Hepatocyte (in vitro differentiated cells): ENCODE measurements at regions not wholly inside any gene's neighbourhood (a gene's known extent, or its start where the extent isn't known, plus 50 kb on each side); places are given as distances from the start of the nearest gene placed in this dataset.

Experiments
- DNase-seq: peaks from one replicate; pipeline ENCODE4 v3.0.0-alpha.2; 2016; ENCODE audit warnings: low spot score
- H2AFZ ChIP-seq: fragments of 200-600 bp; sonication (generic); 2 replicates; pipeline ENCODE4 v1.6.0; 2016; ENCODE audit warnings: antibody characterized with exemption, mild to moderate bottlenecking
- H3K27ac ChIP-seq: fragments of 200-600 bp; sonication (generic); 2 replicates; pipeline ENCODE4 v1.5.1; 2016; ENCODE audit warnings: mild to moderate bottlenecking
- H3K27me3 ChIP-seq: fragments of 200-600 bp; sonication (generic); 2 replicates; pipeline ENCODE4 v1.6.1; 2016
- H3K36me3 ChIP-seq: fragments of 200-600 bp; sonication (generic); replicated peaks from 2 replicates; pipeline ENCODE4 v1.5.1; 2016; ENCODE audit warnings: low read depth; ENCODE audit not compliant: insufficient read depth
- H3K4me1 ChIP-seq: fragments of 200-600 bp; sonication (generic); 2 replicates; pipeline ENCODE4 v1.5.1; 2016; ENCODE audit warnings: mild to moderate bottlenecking, moderate library complexity; ENCODE audit not compliant: insufficient read depth
- H3K4me2 ChIP-seq: fragments of 200-600 bp; sonication (generic); 2 replicates; pipeline ENCODE4 v1.6.0; 2016
- H3K4me3 ChIP-seq: fragments of 200-600 bp; sonication (generic); 2 replicates; pipeline ENCODE4 v1.5.1; 2016; ENCODE audit warnings: mild to moderate bottlenecking
- H3K79me2 ChIP-seq: fragments of 200-600 bp; sonication (generic); 2 replicates; pipeline ENCODE4 v1.6.0; 2017; ENCODE audit warnings: mild to moderate bottlenecking
- H3K9me2 ChIP-seq: fragments of 200-600 bp; sonication (generic); replicated peaks from 2 replicates; pipeline ENCODE4 v1.6.0; 2017; ENCODE audit warnings: mild to moderate bottlenecking; ENCODE audit not compliant: insufficient read depth
- H3K9me3 ChIP-seq: fragments of 200-600 bp; sonication (generic); 2 replicates; pipeline ENCODE4 v1.5.1; 2016; ENCODE audit warnings: low read depth, mild to moderate bottlenecking
- H4K20me1 ChIP-seq: fragments of 200-600 bp; sonication (generic); 2 replicates; pipeline ENCODE4 v1.6.0; 2016; ENCODE audit warnings: mild to moderate bottlenecking; ENCODE audit not compliant: insufficient read depth, poor library complexity, severe bottlenecking
- EZH2 ChIP-seq: fragments of 200-600 bp; sonication (generic); IDR thresholded peaks from 2 replicates; pipeline ENCODE4 v1.6.1; 2016; ENCODE audit warnings: antibody characterized with exemption, mild to moderate bottlenecking, borderline replicate concordance
- EZH2phosphoT487 ChIP-seq: fragments of 200-600 bp; sonication (generic); IDR thresholded peaks from one replicate; pipeline ENCODE4 v1.6.1; 2018; ENCODE audit warnings: antibody characterized with exemption, mild to moderate bottlenecking, low read depth, moderate library complexity; ENCODE audit not compliant: unreplicated experiment, severe bottlenecking
- WGBS: methylation state at CpG from one replicate; pipeline ENCODE4 v1.1.6; 2016; ENCODE audit warnings: low lambda C conversion rate; ENCODE audit errors: missing lambda C conversion rate; 5-methylcytosine and 5-hydroxymethylcytosine counted together
- TF ChIP-seq, protein P1 (sequence below): fragments of 200-600 bp; sonication (generic); IDR thresholded peaks from 2 replicates; pipeline ENCODE4 v1.5.1; 2016; ENCODE audit warnings: antibody characterized with exemption, mild to moderate bottlenecking; ENCODE audit not compliant: poor library complexity

DNA sequence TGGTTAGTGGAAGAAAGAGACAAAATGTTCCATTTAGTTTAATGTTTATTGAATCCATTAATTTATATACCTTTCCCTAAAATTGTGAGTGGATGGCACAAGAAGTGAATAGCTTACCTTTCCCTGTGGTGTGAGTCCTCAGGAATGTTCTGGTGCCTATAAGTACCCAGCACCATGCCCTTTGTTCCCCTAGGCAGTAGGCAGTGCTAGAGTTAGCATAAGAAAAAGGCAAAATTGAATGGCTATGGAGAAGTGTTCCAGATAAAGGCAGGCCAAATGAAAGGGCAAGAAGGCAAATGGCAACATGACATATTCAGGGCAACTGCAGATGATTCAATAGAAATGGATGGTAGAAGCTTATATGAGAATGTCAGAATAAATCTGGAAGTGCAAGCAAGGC is 370.8 kb upstream of the PTGER4 start:
- Histone ChIP-seq H3K4me2 (no peak overlapping the region), H3K4me3 (no peak overlapping the region), H2AFZ (no peak overlapping the region), H3K27me3 (no peaks in the 10 kb centered on the region), H4K20me1 (no peaks in the 10 kb centered on the region), H3K9me3 (no peaks in the 10 kb centered on the region), H3K27ac (no peak overlapping the region), H3K9me2 (no peaks in the 10 kb centered on the region), H3K4me1 (no peaks in the 10 kb centered on the region), H3K36me3 (no peaks in the 10 kb centered on the region), H3K79me2 (no peaks in the 10 kb centered on the region)
- DNase-seq, result no peak
- TF ChIP-seq, protein P1, sequence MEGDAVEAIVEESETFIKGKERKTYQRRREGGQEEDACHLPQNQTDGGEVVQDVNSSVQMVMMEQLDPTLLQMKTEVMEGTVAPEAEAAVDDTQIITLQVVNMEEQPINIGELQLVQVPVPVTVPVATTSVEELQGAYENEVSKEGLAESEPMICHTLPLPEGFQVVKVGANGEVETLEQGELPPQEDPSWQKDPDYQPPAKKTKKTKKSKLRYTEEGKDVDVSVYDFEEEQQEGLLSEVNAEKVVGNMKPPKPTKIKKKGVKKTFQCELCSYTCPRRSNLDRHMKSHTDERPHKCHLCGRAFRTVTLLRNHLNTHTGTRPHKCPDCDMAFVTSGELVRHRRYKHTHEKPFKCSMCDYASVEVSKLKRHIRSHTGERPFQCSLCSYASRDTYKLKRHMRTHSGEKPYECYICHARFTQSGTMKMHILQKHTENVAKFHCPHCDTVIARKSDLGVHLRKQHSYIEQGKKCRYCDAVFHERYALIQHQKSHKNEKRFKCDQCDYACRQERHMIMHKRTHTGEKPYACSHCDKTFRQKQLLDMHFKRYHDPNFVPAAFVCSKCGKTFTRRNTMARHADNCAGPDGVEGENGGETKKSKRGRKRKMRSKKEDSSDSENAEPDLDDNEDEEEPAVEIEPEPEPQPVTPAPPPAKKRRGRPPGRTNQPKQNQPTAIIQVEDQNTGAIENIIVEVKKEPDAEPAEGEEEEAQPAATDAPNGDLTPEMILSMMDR, result no peak
- TF ChIP-seq EZH2phosphoT487 (no peak), EZH2 (no peak)

DNA sequence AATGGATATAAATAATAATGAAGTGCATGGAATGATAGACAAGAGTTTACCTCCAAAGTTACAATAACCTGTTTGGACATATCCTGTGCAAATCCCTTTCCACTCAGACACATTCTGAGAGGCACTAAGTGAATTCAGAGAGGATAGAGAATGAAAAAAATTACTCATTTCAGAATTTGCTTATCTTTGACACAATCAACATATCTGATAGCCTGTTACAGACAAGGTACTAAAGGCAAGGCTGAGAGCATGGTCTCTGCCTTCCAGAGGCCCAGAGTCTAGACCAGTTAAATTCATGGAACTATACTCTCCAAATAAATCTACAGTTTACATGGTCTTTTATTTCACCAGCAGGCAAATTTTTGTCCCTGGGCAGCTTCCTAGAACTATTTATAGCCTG is 371.8 kb upstream of the PTGER4 start:
- Histone ChIP-seq H3K4me2 (no peak overlapping the region), H4K20me1 (no peaks in the 10 kb centered on the region), H3K4me3 (no peak overlapping the region), H3K36me3 (no peaks in the 10 kb centered on the region), H3K27ac (no peak overlapping the region), H3K4me1 (no peaks in the 10 kb centered on the region), H3K9me3 (no peaks in the 10 kb centered on the region), H3K27me3 (no peaks in the 10 kb centered on the region), H3K9me2 (no peaks in the 10 kb centered on the region), H2AFZ (no peak overlapping the region), H3K79me2 (no peaks in the 10 kb centered on the region)
- DNase-seq, result no peak
- TF ChIP-seq EZH2phosphoT487 (no peak), EZH2 (no peak)
- TF ChIP-seq, protein P1, result no peak

DNA sequence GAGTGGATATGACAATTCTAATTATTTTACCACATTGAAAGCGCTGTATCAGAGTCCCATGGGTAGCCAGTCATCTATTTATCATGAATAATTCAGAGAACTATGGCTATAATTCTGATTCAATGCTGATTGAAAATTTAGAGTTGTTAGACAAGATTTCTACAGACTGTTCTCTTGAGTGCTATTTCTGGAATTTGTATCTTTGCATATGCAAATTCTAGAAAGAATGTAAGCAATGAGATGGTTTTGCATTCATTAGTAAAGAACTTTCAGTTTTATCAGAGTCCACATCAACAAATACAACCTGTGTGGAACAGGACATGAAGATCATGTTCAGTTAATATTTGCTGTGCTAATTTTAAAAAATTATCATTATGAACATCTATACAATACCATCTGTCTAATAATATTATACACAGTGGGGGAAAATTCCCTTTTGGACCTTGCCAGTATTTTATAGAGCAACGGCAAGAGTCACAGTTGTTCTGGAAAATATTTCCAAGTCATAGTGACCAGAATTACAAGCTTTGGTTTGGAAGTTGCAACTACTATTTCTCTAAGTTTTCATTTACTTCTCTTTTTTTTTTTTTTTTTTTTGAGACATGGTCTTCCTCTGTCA is 372.7 kb upstream of the PTGER4 start:
- no peaks in the 10 kb centered on the region for H3K9me2 ChIP-seq
- H4K20me1 ChIP-seq, result no peaks in the 10 kb centered on the region
- no peaks in the 10 kb centered on the region for H3K27me3 ChIP-seq
- no peak for DNase-seq
- no peaks in the 10 kb centered on the region for H3K4me1 ChIP-seq
- H3K4me3 ChIP-seq, result no peak overlapping the region
- no peaks in the 10 kb centered on the region for H3K79me2 ChIP-seq
- no peak overlapping the region for H3K4me2 ChIP-seq
- no peak overlapping the region for H2AFZ ChIP-seq
- H3K27ac ChIP-seq, result no peak overlapping the region
- no peaks in the 10 kb centered on the region for H3K36me3 ChIP-seq
- 92% methylated on average over 2 of the region's 2 CpGs for WGBS
- TF ChIP-seq EZH2phosphoT487 (no peak), EZH2 (no peak)
- TF ChIP-seq, protein P1, result no peak
- H3K9me3 ChIP-seq, result no peaks in the 10 kb centered on the region

DNA sequence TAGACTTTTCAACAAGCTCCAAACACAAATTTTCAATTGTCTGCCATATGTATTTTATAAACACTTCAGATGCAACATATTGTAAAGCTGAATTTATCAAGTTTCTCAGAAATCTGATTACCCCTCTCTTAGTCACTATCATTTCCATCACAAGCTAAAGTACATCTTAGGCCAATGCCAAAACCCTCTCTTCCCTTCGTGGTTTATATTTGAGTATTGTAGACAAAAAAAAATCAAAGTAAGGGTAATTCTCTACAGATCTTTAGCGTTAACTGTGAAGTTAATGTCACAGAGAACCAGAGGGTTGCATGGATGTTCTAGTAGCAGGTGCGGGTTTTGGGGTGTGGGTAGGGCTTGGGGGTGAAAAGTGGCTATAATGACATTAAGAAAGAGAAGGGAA is 387.7 kb upstream of the PTGER4 start:
- no peak for TF ChIP-seq EZH2
- no peak for TF ChIP-seq EZH2phosphoT487
- TF ChIP-seq, protein P1, result no peak
- Histone ChIP-seq H3K4me3 (no peak overlapping the region), H3K9me2 (no peaks in the 10 kb centered on the region), H3K36me3 (no peaks in the 10 kb centered on the region), H3K4me1 (no peaks in the 10 kb centered on the region), H3K27me3 (no peaks in the 10 kb centered on the region), H3K4me2 (no peak overlapping the region), H2AFZ (no peak overlapping the region), H3K27ac (no peak overlapping the region), H4K20me1 (no peaks in the 10 kb centered on the region), H3K79me2 (no peaks in the 10 kb centered on the region), H3K9me3 (no peaks in the 10 kb centered on the region)
- 91% methylated on average over 3 of the region's 3 CpGs for WGBS
- no peak for DNase-seq
